Inferior parietal cortex (tissue), 1 donor: ENCODE measurements at regions not wholly inside any gene's neighbourhood (a gene's known extent, or its start where the extent isn't known, plus 50 kb on each side); places are given as distances from the start of the nearest gene placed in this dataset.

Experiments
- DNase-seq: peaks from one replicate; pipeline ENCODE4 v3.0.0-alpha.2; 2016; ENCODE audit errors: extremely low spot score

- no peak for DNase-seq
Measured at GRCh38 chr16:86060381-86061317, 161.7 kb downstream of the IRF8 start.

DNA sequence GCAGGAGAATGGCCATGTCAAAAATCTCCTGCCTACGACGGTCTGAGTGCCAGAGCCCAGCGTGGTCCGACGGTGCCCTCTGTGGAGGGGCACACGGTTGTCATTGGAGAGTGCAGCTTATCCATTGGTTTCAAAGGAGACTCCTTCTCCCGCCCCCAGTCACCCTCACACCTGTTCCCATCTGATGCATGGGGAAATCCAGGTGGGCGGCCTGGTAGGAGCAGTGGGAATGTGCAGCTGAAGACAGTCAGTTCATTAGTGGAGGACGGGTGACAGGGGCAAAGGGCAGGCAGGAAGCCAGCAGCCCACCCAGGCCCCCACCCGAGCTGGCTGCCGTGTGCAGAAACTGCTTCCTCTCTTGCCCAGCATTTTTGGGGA lies 162.3 kb downstream of the IRF8 start:
- no peak for DNase-seq

GRCh38 chr16:86061721-86062120 lies 162.8 kb downstream of the IRF8 start:
- no peak for DNase-seq

GRCh38 chr16:86062271-86062965 lies 163.5 kb downstream of the IRF8 start:
- no peak for DNase-seq

DNA sequence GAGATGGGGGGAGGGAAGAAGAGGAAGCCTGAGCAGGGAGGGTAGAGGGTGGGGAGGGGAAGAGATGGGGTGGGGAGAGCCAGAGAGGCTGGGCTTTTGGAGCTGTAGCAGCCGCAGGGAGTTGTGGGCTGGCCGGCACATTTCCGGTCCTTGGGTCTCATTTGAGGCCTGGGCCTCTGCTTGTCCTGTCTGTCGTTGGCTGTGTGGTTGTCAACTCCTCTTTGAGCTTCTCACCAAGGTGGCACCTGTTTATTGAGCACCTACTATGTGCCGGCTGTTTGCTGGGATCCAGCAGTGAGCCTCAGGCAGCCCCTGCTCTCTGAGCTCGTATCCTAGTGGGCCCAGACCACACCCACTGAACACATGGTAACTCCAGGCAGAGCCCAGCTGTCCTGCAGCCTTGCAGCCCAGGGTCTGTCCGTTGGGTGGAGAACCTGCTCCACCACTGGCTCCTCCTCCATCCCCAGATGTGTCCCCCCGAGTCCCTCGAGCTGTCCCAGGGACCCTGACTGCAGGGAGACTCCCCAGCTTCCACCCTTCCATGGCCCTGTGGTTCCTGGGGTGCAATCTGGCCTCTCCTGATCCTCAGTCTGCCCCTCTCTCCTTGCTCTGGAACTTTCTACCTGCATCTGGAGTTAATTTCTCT lies 164.9 kb downstream of the IRF8 start:
- no peak for DNase-seq

GRCh38 chr16:86064431-86065250 lies 165.7 kb downstream of the IRF8 start:
- DNase-seq = no peak

- no peak for DNase-seq
Measured at GRCh38 chr16:86065711-86066110, 166.7 kb downstream of the IRF8 start.

DNA sequence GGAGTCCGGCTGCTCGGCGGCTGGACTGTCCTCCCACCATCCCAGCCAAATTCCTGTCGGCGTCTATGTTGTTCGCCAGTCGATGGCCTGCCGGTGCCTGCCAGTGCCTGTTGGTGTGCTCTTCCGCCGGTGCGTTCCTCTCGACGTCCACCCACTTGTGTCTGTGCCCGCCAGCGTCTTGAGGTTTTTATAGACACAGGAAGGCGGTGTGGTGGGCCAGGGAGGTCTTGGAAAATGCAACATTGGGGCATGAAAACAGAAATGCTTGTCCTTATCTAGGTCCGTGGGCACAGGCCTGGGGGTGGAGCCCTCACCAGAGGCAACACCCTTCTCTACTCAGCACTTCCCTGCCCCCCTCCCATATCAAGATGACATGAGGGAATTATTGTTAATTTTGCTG lies 167.8 kb downstream of the IRF8 start:
- DNase-seq = no peak

DNA sequence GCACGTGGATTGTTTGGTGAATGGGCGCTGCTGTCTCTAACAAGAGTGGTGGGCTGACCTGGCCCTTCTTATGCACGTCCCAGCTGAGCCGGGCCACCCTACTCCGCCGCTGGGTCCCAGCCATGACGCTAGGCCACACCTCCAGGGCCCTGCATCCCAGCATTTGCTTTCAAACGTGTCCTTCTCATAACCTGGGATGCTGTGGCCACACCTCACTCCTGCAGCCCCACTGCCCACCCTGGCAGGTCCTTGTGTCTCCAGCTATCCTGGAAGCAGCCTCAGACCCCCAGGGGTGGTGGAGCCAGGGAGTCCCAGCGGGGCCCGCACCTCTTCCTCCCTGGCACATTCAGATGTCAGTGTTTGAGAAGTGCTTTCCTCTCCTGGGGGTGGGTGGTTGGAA lies 168.6 kb downstream of the IRF8 start:
- DNase-seq = no peak

DNA sequence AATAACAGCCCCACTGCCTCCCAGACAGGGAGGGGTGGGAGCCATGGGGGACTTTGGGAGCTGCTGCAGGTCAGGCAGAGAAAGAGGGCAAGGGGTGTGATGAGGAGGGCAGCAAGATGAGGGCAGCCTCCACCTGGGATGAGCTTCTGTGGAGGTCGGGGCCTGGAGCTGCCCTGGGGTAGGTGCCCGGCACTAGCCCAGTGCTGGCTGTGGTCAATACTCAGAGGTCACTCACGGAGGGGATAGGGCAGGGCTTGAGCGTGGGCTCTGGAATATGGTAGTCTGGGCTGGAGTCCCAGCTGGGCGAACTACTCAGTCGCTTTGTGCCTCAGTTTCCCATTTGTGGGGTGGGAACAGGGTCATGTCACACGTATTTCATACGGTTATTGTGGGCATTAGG lies 169.0 kb downstream of the IRF8 start:
- no peak for DNase-seq

- DNase-seq = no peak
Measured at GRCh38 chr16:86068722-86069121, 169.8 kb downstream of the IRF8 start.

DNA sequence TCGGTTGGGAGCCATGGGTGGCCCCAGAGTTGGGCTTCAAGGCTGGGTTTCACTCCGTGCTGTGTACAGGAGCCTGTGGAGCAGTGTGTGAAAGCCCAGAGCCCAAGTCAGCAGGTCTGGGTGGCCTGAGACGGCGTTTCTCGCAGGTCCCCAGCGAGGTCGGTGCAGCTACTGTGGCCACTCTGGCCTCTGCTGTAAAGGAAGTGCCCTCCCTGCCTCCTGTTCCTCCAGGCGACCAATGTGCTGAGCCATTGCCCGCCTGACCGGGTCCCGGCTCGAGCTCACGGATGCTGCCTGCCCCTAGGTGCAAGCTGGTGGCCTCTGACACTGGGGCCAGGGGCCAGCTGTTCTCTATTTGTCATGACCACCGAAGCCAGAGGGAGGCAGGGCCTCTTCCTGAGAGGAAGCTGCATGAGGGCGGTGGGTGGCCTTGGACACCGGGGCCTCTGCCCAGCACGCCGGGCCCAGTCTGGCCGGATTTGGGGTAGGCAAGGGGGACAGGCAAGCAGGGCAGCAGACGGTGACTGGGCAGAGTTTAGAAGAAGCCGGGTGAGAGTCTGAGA lies 170.9 kb downstream of the IRF8 start:
- no peak for DNase-seq

DNA sequence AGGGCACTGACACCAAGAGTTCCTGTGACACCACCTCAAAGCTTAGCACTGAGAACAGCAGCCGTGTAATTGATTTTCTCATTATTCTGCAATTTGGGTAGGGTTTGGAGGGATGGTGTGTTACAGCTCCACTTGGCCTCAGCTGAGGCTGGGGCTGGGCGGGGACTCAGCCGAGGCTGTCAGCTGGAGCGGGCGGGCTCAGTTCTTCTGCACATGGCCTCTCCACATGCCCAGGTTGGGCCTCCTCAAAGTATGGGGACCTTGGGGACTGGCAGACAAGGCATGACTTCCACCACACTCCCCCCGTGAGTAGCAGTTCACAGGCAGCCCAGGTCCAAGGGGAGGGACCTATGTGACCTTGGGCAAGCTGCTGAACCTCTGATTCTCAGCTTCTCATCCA lies 171.5 kb downstream of the IRF8 start:
- DNase-seq = no peak

DNA sequence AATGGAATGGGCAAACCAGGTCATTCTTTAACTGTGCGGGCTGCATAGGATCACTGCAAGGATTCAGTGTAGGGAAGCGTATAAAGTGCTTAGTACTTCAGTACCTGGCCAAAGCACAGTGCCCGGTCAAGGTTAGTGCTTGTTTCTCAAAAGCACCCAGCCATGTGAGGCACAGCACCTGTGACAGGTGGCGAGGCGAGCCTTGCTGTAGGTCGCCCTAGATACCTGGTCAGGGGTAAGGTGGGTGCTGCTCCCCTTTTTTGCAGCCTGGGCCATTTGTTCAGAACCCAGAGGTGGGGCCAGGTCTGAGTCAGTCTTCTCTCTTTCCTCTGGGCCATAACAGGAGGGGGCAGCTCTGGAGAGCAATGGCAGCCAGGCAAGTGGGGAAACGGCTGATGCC lies 172.0 kb downstream of the IRF8 start:
- DNase-seq = no peak

DNA sequence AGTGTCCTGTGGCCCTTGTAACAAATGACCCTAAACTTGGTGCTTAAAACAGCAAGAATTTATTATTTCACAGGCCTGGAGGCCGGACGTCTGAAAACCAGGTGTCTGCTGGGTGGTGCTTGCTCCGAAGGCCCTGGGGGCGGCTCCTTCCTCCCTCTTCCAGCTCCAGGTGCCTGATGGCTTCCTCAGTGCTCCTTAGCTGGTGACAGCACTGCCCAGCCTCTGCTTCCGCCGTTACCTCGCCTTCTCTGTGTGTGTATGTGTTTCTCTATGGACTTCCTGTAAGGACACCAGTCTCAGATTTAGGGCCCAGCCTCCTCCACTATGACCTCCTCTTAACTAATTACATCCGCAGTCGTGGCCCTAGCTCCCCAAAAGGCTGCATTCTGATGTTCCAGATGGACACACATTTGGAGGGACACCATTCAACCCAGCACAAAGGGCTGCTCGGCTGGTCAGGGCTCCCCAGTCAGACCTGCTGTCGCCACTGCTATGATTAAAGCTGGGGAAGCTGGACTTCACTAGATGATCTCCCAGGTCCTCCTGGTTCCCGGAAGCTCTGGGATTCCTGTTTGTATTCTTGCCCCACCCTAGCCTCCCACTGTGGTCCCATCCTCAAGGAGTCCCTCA lies 172.8 kb downstream of the IRF8 start:
- DNase-seq = no peak

GRCh38 chr16:86072328-86073102 lies 173.6 kb downstream of the IRF8 start:
- DNase-seq = peak; percentile 72

GRCh38 chr16:86073103-86073625 lies 174.2 kb downstream of the IRF8 start:
- no peak for DNase-seq

- DNase-seq = no peak
Measured at GRCh38 chr16:86073763-86074493, 175.0 kb downstream of the IRF8 start.
